Loucy (cell line): ENCODE measurements at regions not wholly inside any gene's neighbourhood (a gene's known extent, or its start where the extent isn't known, plus 50 kb on each side); places are given as distances from the start of the nearest gene placed in this dataset.

Experiments used
- EZH2phosphoT487 ChIP-seq: fragments of 200-600 bp; IDR thresholded peaks from 2 replicates; pipeline ENCODE4 v1.6.1; 2018; ENCODE audit warnings: antibody characterized with exemption, mild to moderate bottlenecking, moderate library complexity, borderline replicate concordance
- TF ChIP-seq, protein P1 (sequence below): fragments of 200-600 bp; sonication (generic); conservative IDR thresholded peaks from 2 replicates; pipeline ENCODE4 v1.5.1; 2014; ENCODE audit warnings: mild to moderate bottlenecking, antibody characterized with exemption, low read length

- TF ChIP-seq, protein P1, sequence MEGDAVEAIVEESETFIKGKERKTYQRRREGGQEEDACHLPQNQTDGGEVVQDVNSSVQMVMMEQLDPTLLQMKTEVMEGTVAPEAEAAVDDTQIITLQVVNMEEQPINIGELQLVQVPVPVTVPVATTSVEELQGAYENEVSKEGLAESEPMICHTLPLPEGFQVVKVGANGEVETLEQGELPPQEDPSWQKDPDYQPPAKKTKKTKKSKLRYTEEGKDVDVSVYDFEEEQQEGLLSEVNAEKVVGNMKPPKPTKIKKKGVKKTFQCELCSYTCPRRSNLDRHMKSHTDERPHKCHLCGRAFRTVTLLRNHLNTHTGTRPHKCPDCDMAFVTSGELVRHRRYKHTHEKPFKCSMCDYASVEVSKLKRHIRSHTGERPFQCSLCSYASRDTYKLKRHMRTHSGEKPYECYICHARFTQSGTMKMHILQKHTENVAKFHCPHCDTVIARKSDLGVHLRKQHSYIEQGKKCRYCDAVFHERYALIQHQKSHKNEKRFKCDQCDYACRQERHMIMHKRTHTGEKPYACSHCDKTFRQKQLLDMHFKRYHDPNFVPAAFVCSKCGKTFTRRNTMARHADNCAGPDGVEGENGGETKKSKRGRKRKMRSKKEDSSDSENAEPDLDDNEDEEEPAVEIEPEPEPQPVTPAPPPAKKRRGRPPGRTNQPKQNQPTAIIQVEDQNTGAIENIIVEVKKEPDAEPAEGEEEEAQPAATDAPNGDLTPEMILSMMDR: no peak
- no peak for TF ChIP-seq EZH2phosphoT487
Observed at GRCh38 chr3:22319446-22319845, 568.4 kb upstream of the ZNF385D start.
